ENCODE measurements at regions not wholly inside any gene's neighbourhood (a gene's known extent, or its start where the extent isn't known, plus 50 kb on each side); places are given as distances from the start of the nearest gene placed in this dataset.

DNA sequence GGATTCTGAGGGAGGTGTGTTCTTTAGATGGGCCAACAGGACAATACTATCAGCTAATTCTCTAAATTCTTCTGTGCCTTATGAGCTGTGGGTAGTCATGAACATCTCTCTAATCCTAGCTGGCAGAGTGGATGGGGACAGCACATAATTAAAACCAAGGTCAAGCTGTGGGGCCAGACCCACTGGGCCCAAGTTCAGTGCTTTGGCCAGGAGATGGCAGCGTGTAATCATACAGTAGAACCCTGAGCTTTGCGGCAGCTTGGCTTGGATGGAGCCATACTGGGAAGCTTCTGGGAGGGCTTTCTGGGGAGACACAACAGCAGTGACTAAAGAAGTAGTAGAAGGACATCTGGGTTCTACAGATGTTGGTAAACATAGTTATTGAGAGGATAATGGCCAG is 140.3 kb upstream of the CXCL13 start:
- TF ChIP-seq POLR2AphosphoS5 (IDR thresholded peaks at IDR 0.05; ENCODE audit: low read depth), result no peak
- TF ChIP-seq, protein P1, sequence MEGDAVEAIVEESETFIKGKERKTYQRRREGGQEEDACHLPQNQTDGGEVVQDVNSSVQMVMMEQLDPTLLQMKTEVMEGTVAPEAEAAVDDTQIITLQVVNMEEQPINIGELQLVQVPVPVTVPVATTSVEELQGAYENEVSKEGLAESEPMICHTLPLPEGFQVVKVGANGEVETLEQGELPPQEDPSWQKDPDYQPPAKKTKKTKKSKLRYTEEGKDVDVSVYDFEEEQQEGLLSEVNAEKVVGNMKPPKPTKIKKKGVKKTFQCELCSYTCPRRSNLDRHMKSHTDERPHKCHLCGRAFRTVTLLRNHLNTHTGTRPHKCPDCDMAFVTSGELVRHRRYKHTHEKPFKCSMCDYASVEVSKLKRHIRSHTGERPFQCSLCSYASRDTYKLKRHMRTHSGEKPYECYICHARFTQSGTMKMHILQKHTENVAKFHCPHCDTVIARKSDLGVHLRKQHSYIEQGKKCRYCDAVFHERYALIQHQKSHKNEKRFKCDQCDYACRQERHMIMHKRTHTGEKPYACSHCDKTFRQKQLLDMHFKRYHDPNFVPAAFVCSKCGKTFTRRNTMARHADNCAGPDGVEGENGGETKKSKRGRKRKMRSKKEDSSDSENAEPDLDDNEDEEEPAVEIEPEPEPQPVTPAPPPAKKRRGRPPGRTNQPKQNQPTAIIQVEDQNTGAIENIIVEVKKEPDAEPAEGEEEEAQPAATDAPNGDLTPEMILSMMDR (conservative IDR thresholded peaks at IDR 0.05; ENCODE audit: low read depth in 2 of 2), result peak; percentile 63 to 72
- TF ChIP-seq, protein P2, sequence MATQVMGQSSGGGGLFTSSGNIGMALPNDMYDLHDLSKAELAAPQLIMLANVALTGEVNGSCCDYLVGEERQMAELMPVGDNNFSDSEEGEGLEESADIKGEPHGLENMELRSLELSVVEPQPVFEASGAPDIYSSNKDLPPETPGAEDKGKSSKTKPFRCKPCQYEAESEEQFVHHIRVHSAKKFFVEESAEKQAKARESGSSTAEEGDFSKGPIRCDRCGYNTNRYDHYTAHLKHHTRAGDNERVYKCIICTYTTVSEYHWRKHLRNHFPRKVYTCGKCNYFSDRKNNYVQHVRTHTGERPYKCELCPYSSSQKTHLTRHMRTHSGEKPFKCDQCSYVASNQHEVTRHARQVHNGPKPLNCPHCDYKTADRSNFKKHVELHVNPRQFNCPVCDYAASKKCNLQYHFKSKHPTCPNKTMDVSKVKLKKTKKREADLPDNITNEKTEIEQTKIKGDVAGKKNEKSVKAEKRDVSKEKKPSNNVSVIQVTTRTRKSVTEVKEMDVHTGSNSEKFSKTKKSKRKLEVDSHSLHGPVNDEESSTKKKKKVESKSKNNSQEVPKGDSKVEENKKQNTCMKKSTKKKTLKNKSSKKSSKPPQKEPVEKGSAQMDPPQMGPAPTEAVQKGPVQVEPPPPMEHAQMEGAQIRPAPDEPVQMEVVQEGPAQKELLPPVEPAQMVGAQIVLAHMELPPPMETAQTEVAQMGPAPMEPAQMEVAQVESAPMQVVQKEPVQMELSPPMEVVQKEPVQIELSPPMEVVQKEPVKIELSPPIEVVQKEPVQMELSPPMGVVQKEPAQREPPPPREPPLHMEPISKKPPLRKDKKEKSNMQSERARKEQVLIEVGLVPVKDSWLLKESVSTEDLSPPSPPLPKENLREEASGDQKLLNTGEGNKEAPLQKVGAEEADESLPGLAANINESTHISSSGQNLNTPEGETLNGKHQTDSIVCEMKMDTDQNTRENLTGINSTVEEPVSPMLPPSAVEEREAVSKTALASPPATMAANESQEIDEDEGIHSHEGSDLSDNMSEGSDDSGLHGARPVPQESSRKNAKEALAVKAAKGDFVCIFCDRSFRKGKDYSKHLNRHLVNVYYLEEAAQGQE (IDR thresholded peaks at IDR 0.05; ENCODE audit: unreplicated experiment), result no peak
- TF ChIP-seq EZH2 (IDR thresholded peaks at IDR 0.05; ENCODE audit: low read depth, unreplicated experiment), result no peak
- TF ChIP-seq EZH2phosphoT487 (IDR thresholded peaks at IDR 0.05; ENCODE audit: unreplicated experiment), result no peak
- TF ChIP-seq JUNB (IDR thresholded peaks at IDR 0.05; ENCODE audit: unreplicated experiment), result no peak
- TF ChIP-seq CREB1 (CRISPR knock-in tag; IDR thresholded peaks at IDR 0.05; ENCODE audit: low read depth), result no peak
- TF ChIP-seq, protein P3, sequence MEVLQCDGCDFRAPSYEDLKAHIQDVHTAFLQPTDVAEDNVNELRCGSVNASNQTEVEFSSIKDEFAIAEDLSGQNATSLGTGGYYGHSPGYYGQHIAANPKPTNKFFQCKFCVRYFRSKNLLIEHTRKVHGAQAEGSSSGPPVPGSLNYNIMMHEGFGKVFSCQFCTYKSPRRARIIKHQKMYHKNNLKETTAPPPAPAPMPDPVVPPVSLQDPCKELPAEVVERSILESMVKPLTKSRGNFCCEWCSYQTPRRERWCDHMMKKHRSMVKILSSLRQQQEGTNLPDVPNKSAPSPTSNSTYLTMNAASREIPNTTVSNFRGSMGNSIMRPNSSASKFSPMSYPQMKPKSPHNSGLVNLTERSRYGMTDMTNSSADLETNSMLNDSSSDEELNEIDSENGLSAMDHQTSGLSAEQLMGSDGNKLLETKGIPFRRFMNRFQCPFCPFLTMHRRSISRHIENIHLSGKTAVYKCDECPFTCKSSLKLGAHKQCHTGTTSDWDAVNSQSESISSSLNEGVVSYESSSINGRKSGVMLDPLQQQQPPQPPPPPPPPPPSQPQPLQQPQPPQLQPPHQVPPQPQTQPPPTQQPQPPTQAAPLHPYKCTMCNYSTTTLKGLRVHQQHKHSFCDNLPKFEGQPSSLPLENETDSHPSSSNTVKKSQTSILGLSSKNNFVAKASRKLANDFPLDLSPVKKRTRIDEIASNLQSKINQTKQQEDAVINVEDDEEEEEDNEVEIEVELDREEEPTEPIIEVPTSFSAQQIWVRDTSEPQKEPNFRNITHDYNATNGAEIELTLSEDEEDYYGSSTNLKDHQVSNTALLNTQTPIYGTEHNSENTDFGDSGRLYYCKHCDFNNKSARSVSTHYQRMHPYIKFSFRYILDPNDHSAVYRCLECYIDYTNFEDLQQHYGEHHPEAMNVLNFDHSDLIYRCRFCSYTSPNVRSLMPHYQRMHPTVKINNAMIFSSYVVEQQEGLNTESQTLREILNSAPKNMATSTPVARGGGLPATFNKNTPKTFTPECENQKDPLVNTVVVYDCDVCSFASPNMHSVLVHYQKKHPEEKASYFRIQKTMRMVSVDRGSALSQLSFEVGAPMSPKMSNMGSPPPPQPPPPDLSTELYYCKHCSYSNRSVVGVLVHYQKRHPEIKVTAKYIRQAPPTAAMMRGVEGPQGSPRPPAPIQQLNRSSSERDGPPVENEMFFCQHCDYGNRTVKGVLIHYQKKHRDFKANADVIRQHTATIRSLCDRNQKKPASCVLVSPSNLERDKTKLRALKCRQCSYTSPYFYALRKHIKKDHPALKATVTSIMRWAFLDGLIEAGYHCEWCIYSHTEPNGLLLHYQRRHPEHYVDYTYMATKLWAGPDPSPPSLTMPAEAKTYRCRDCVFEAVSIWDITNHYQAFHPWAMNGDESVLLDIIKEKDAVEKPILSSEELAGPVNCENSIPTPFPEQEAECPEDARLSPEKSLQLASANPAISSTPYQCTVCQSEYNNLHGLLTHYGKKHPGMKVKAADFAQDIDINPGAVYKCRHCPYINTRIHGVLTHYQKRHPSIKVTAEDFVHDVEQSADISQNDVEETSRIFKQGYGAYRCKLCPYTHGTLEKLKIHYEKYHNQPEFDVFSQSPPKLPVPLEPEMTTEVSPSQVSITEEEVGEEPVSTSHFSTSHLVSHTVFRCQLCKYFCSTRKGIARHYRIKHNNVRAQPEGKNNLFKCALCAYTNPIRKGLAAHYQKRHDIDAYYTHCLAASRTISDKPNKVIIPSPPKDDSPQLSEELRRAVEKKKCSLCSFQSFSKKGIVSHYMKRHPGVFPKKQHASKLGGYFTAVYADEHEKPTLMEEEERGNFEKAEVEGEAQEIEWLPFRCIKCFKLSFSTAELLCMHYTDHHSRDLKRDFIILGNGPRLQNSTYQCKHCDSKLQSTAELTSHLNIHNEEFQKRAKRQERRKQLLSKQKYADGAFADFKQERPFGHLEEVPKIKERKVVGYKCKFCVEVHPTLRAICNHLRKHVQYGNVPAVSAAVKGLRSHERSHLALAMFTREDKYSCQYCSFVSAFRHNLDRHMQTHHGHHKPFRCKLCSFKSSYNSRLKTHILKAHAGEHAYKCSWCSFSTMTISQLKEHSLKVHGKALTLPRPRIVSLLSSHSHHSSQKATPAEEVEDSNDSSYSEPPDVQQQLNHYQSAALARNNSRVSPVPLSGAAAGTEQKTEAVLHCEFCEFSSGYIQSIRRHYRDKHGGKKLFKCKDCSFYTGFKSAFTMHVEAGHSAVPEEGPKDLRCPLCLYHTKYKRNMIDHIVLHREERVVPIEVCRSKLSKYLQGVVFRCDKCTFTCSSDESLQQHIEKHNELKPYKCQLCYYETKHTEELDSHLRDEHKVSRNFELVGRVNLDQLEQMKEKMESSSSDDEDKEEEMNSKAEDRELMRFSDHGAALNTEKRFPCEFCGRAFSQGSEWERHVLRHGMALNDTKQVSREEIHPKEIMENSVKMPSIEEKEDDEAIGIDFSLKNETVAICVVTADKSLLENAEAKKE (CRISPR knock-in tag; IDR thresholded peaks at IDR 0.05), result no peak
- TF ChIP-seq NANOG (IDR thresholded peaks at IDR 0.05; ENCODE audit: borderline replicate concordance), result no peak
- TF ChIP-seq ZNF331 (CRISPR knock-in tag; IDR thresholded peaks at IDR 0.05; ENCODE audit: low read depth), result no peak
- TF ChIP-seq ZNF114 (CRISPR knock-in tag; IDR thresholded peaks at IDR 0.05), result no peak
